ENCODE measurements at regions not wholly inside any gene's neighbourhood (a gene's known extent, or its start where the extent isn't known, plus 50 kb on each side); places are given as distances from the start of the nearest gene placed in this dataset.

GRCh38 chr19:30734669-30735068, 362.5 kb downstream of the ZNF536 start:
- TF ChIP-seq CTCF (IDR thresholded peaks at IDR 0.05; ENCODE audit: poor library complexity) (no peak), EZH2 (IDR thresholded peaks at IDR 0.05; ENCODE audit: borderline replicate concordance) (no peak), EZH2phosphoT487 (IDR thresholded peaks at IDR 0.05; ENCODE audit: low read depth, severe bottlenecking, unreplicated experiment) (no peak)

All from hepatocyte (in vitro differentiated cells).